Ammon's horn (tissue), 1 donor: ENCODE measurements at regions not wholly inside any gene's neighbourhood (a gene's known extent, or its start where the extent isn't known, plus 50 kb on each side); places are given as distances from the start of the nearest gene placed in this dataset.

Experiments used
- DNase-seq: peaks from one replicate; pipeline ENCODE4 v3.0.0-alpha.2; 2016; ENCODE audit warnings: low spot score

- DNase-seq, result no peak
Observed at GRCh38 chr7:131261476-131261994, 66.1 kb upstream of the MKLN1 start.

- DNase-seq, result peak; percentile 52
Observed at GRCh38 chr7:131265227-131265626, 62.4 kb upstream of the MKLN1 start.

GRCh38 chr7:131267631-131268030 is 60.0 kb upstream of the MKLN1 start:
- no peak for DNase-seq

- DNase-seq, result no peak
Observed at GRCh38 chr7:131268906-131269305, 58.8 kb upstream of the MKLN1 start.

GRCh38 chr7:131272086-131272485 is 55.6 kb upstream of the MKLN1 start:
- DNase-seq, result no peak

GRCh38 chr7:131274986-131275385 is 52.7 kb upstream of the MKLN1 start:
- DNase-seq, result no peak

- no peak for DNase-seq
Observed at GRCh38 chr7:131276190-131276589, 51.5 kb upstream of the MKLN1 start.

GRCh38 chr7:131276748-131277147 is 50.9 kb upstream of the MKLN1 start:
- DNase-seq, result no peak
